Naive thymus-derived CD4-positive, alpha-beta T cell (primary cell): ENCODE measurements at regions not wholly inside any gene's neighbourhood (a gene's known extent, or its start where the extent isn't known, plus 50 kb on each side); places are given as distances from the start of the nearest gene placed in this dataset.

Experiments
- ATAC-seq: fragments of 150-1000 bp; cut with Tn5 transposase; 2 replicates; pipeline ENCODE4 v1.10.0; 2021; ENCODE audit warnings: mild to moderate bottlenecking, moderate library complexity
- CTCF ChIA-PET: fragments of 350-600 bp; sonication (Branson Sonifier 250); formaldehyde crosslinking; loops from one replicate; lab custom pipeline; 2021; ENCODE audit warnings: antibody characterized with exemption; lab: Charles Lee
- POLR2A ChIA-PET: fragments of 350-600 bp; sonication (Branson Sonifier 250); formaldehyde crosslinking; loops from one replicate; lab custom pipeline; 2021; ENCODE audit warnings: antibody characterized with exemption, inconsistent platforms; lab: Charles Lee
- DNase-seq, 9 donors: peaks; one replicate each; pipeline versions ENCODE4 v3.0.0 to v3.0.0-alpha.2; 2020 to 2022; ENCODE audit warnings: mixed read lengths in 1 of 9
- H3K27ac ChIP-seq: one replicate; pipeline ENCODE4 v1.7.0; 2013; ENCODE audit warnings: mild to moderate bottlenecking, low read depth, low read length, moderate library complexity
- H3K27me3 ChIP-seq, 2 donors: one replicate each; pipeline ENCODE4 v1.7.0; 2013; ENCODE audit warnings: low read length in 2 of 2, mild to moderate bottlenecking in 2 of 2, moderate library complexity in 2 of 2; ENCODE audit not compliant: control insufficient read depth in 2 of 2, insufficient read depth in 2 of 2
- H3K36me3 ChIP-seq, 3 experiments: 1 replicate in 2 of 3; 2 replicates in 1 of 3; pipeline ENCODE4 v1.7.0; 2013; ENCODE audit warnings: low read length in 3 of 3, mild to moderate bottlenecking in 3 of 3, moderate library complexity in 1 of 3; ENCODE audit not compliant: insufficient read depth in 3 of 3, control insufficient read depth in 2 of 3
- H3K4me1 ChIP-seq, 2 donors: one replicate each; pipeline ENCODE4 v1.7.0; 2013; ENCODE audit warnings: low read length in 2 of 2, mild to moderate bottlenecking in 2 of 2, moderate library complexity in 1 of 2; ENCODE audit not compliant: control insufficient read depth in 2 of 2, insufficient read depth in 2 of 2
- H3K4me3 ChIP-seq: 2 replicates; pipeline ENCODE4 v1.7.0; 2013; ENCODE audit warnings: mild to moderate bottlenecking, low read length
- H3K9me3 ChIP-seq, 3 experiments: 1 replicate in 2 of 3; 2 replicates in 1 of 3; pipeline ENCODE4 v1.7.0; 2013; ENCODE audit warnings: low read length in 3 of 3; ENCODE audit not compliant: control insufficient read depth in 2 of 3
- H3K27ac Mint-ChIP-seq, 9 donors: one replicate each; pipeline ENCODE4 v1.8.0; 2020 to 2022; ENCODE audit warnings: mixed read lengths in 9 of 9, mild to moderate bottlenecking in 8 of 9, moderate library complexity in 5 of 9, inconsistent platforms in 2 of 9
- H3K27me3 Mint-ChIP-seq, 5 donors: one replicate each; pipeline ENCODE4 v1.8.0; 2021 to 2022; ENCODE audit warnings: mixed read lengths in 5 of 5, mild to moderate bottlenecking in 1 of 5
- H3K36me3 Mint-ChIP-seq, 5 donors: one replicate each; pipeline ENCODE4 v1.8.0; 2020 to 2022; ENCODE audit warnings: mixed read lengths in 5 of 5, mild to moderate bottlenecking in 3 of 5, inconsistent platforms in 1 of 5
- H3K4me1 Mint-ChIP-seq, 7 donors: one replicate each; pipeline ENCODE4 v1.8.0; 2020 to 2022; ENCODE audit warnings: mixed read lengths in 7 of 7, mild to moderate bottlenecking in 3 of 7, inconsistent platforms in 1 of 7
- H3K4me3 Mint-ChIP-seq, 10 donors: one replicate each; pipeline ENCODE4 v1.8.0; 2020 to 2022; ENCODE audit warnings: mild to moderate bottlenecking in 10 of 10, mixed read lengths in 10 of 10, moderate library complexity in 6 of 10, inconsistent platforms in 2 of 10
- H3K9me3 Mint-ChIP-seq, 11 donors: one replicate each; pipeline ENCODE4 v1.8.0; 2020 to 2022; ENCODE audit warnings: mixed read lengths in 11 of 11, mild to moderate bottlenecking in 4 of 11, inconsistent platforms in 1 of 11, moderate library complexity in 1 of 11
- intact Hi-C, 2 donors: fragments of 100-400 bp; cut with micrococcal nuclease; formaldehyde crosslinking; loops; one replicate each; pipeline ENCODE4 v1.15.1; 2023

DNA sequence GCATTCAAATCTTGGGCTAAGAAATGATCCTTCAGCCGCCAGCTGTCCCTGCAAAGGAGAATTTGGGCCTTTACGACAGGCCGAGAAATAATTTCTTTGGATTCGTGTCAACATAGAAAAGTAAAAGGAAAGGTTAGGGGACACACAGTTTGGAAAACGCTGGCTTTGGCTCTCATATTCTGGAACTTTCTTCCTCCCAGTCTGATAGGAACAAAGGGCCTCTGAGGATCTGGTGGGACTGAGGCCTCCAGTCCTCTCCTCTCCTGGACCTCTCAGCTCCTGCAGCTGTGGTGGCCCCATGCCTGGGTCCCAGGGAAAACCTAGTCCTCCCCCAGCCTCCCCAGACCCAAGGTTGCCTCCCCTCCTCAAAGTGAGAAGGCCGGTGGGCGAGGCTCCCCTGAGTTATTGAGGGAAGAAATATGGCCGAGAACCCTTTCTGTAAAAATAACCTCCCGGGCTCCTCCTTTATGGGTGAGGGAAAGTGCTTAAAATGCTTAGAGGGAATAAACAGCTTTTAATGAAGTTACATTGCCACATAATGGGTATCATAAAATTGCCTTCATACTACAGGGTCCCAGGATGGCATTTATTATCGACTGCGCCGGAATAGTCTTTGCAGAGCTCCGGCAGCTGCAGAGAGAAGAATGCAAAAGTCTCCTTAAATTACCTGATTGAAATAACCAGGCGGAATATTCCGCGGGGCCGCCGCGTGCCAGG is 188.3 kb downstream of the PHETA1 start:
- CTCF ChIA-PET = no interaction called here
- peaks cover 19 to 35% (median 24%) of the 10 kb centered on the region in 5 donors for H3K27me3 Mint-ChIP-seq

DNA sequence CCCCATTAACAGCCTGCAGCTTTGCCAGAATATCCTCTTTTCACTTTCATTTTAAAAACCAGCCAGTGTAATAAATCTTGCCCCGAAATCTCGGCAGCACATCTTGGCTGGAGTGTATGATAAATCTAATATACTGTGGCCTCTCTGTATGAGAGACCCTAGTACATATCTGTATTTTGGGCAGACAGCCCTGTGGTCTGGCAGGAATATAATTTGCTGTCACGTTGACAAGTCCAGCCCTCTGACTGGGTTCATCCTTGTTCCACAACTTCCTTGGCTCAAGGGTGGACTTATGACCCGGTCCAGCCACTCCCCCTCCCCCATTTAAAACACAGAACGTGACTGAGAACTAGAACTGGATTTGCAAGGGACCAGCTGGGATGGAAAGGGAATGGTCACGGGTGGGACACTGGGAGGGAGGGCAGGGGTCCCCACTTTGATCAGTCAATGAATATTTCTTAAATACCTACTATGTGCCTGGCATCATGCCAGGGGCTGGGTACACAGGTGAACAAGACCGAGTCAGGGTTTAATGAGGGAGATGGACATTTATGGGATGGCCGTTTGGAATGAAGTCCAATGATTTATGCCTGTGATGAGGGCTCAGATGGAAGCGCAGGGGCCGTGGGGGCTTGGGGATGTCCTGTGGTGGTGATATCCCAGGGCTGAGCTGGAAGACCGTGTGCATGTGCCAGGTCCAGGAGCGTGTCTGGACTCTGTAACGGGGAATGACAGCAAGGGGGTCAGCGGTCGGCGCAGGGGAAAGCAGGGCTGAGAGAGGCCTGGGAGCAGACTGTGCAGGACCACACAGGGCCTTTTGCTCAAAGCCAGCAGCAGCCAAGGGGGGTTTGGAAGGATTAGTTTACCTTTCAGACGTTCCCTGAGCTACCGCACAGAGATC is 190.5 kb downstream of the PHETA1 start:
- Mint-ChIP-seq H3K9me3 (no peaks in the 10 kb centered on the region), H3K27me3 (peaks cover 19 to 35% (median 27%) of the 10 kb centered on the region in 5 donors), H3K4me1 (peaks cover 0 to 16% (median 6%) of the 10 kb centered on the region in 7 donors), H3K4me3 (no peak overlapping the region), H3K36me3 (no peaks in the 10 kb centered on the region), H3K27ac (no peak overlapping the region)
- no peaks in the 10 kb centered on the region for H3K36me3 ChIP-seq
- H3K9me3 ChIP-seq = no peaks in the 10 kb centered on the region
- peaks cover 0 to 5% of the 10 kb centered on the region in 2 donors for H3K27me3 ChIP-seq
- DNase-seq = no peak
- intact Hi-C loops = no loop called here
- no peak overlapping the region for H3K27ac ChIP-seq
- H3K4me1 ChIP-seq = no peaks in the 10 kb centered on the region
- H3K4me3 ChIP-seq = no peak overlapping the region
- ChIA-PET POLR2A (no interaction called here), CTCF (interaction anchor here (1.0 kb wide), 1 partner anchor 11 kb away, joined by 3 read pairs; no protein-coding TSS in a partner anchor)
- no peak for ATAC-seq

More for the DNA sequence above, 188.3 kb downstream of the PHETA1 start:
- Histone ChIP-seq H3K4me3 (no peak overlapping the region), H3K9me3 (no peaks in the 10 kb centered on the region), H3K4me1 (no peaks in the 10 kb centered on the region), H3K27ac (no peak overlapping the region), H3K36me3 (no peaks in the 10 kb centered on the region), H3K27me3 (peaks cover 0 to 5% of the 10 kb centered on the region in 2 donors)
- DNase-seq = no peak
- intact Hi-C loops = no loop called here
- no peaks in the 10 kb centered on the region for H3K9me3 Mint-ChIP-seq
- peak overlapping the region in 1 of 10 donors; percentile 35 for H3K4me3 Mint-ChIP-seq
- H3K36me3 Mint-ChIP-seq = no peaks in the 10 kb centered on the region
- POLR2A ChIA-PET = no interaction called here
- no peak overlapping the region for H3K27ac Mint-ChIP-seq
- no peak for ATAC-seq
- peaks cover 0 to 9% (median 0%) of the 10 kb centered on the region in 7 donors for H3K4me1 Mint-ChIP-seq

DNA sequence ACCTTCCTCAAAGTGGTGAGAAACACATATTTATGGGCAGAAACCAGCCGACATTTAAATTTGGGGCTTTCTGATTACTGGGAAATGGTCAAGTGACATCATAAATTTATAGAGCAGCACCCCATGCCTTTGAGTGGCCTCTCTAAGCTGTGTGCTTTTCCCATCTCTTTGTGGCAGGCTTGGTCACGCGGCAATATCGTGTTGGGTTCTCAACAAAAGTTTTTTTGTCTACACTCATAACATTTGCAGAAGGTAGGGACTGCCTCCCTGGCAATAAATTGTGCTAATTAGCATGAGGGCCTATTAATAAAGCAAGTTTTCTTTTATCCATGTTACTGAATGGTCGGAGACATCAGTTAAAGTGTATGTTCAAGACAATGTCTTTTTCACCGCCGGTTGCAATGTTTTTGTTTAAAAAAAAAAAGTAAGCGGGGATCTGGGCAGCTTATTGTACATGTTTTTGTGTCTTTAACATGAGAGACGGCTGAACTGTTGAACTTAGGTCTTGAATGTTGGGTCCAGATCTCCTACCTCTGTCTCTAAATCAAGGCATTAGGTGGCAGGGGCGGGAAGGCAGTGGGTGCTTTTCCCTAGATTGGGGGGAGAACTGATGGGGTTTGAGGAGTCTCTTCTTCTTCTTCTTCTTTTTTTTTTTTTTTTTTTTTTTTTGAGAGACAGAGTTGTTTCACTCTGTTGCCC is 193.3 kb downstream of the PHETA1 start:
- Mint-ChIP-seq H3K9me3 (no peaks in the 10 kb centered on the region), H3K36me3 (no peaks in the 10 kb centered on the region), H3K4me3 (no peak overlapping the region), H3K27ac (no peak overlapping the region), H3K27me3 (peaks cover 7 to 25% (median 21%) of the 10 kb centered on the region in 5 donors), H3K4me1 (peaks cover 0 to 16% (median 3%) of the 10 kb centered on the region in 7 donors)
- Histone ChIP-seq H3K36me3 (no peaks in the 10 kb centered on the region), H3K4me1 (no peaks in the 10 kb centered on the region), H3K9me3 (no peaks in the 10 kb centered on the region), H3K27ac (no peak overlapping the region), H3K27me3 (no peaks in the 10 kb centered on the region), H3K4me3 (no peak overlapping the region)
- intact Hi-C loops = no loop called here
- DNase-seq (no peak), ATAC-seq (no peak)
- POLR2A ChIA-PET = interaction anchor here (0.7 kb wide), 1 partner anchor 31 kb away, joined by 10 read pairs; no protein-coding TSS in a partner anchor
- CTCF ChIA-PET = interaction anchor here (3.5 kb wide), 1 partner anchor 152 kb away, joined by 10 read pairs; no protein-coding TSS in a partner anchor

DNA sequence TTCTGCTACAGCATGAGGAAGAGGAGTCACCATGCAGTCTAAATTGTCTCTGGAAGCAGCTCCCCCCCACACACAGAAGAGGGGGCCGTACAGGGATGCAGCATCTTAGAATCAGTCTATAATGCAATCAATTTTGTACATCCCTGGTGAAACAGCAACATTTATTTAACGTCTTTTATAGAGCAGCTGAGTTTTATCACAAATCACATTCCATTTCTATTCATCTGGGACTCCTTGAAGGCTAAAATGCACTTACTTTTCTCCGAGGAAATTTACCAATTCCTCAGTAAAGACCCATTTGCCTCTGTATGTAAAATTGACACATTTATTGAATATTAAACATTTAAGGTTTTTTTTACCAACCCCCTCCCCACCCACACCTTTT is 193.9 kb downstream of the PHETA1 start:
- CTCF ChIA-PET = interaction anchor here (3.5 kb wide), 1 partner anchor 151 kb away, joined by 10 read pairs; no protein-coding TSS in a partner anchor
- intact Hi-C loops = loop anchor here (1.0 kb wide), 2 partner anchors 151 to 238 kb away; no protein-coding TSS in a partner anchor
- Histone ChIP-seq H3K27ac (no peak overlapping the region), H3K4me3 (no peak overlapping the region), H3K27me3 (no peaks in the 10 kb centered on the region), H3K4me1 (no peaks in the 10 kb centered on the region), H3K36me3 (no peaks in the 10 kb centered on the region), H3K9me3 (no peaks in the 10 kb centered on the region)
- DNase-seq (no peak), ATAC-seq (no peak)
- Mint-ChIP-seq H3K4me3 (no peak overlapping the region), H3K27ac (no peak overlapping the region), H3K27me3 (peaks cover under 1 to 22% (median 17%) of the 10 kb centered on the region in 5 donors), H3K4me1 (peaks cover 0 to 13% (median 4%) of the 10 kb centered on the region in 7 donors), H3K9me3 (no peaks in the 10 kb centered on the region), H3K36me3 (no peaks in the 10 kb centered on the region)
- POLR2A ChIA-PET = interaction anchor here (0.7 kb wide), 1 partner anchor 31 kb away, joined by 10 read pairs; no protein-coding TSS in a partner anchor

DNA sequence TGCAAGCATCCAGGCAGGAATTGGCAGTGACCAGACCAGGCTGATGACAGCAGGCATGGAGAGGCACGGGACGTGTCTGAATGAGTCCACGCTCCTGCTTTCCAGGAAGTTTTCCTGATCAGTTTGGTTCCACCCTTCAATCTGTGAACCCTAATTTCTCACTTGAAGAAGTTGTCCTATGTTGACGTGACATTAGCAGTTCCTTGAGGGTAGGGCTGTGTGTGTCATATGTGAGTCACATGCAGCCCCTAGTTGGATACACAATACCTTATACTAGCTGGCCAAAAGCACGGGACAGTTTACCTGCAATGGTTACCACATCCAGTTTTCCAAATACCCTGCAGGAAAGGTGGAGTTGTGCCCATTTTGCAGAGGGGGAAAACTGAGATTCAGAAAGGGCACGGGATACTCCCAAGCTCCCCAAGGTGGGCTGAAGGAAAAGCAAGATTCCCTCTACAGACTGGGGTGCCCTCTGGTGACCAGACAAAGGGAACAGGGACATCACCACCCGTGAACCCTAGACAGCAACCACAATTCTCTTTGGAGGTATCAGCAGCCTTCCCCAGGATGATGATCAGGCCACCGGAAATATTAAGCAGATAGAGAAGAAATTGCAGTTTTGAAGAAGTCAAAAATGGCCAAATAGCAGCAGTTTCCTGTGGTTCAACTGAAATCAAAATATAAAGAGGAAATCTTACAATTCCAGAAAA is 194.5 kb downstream of the PHETA1 start:
- Mint-ChIP-seq H3K9me3 (no peaks in the 10 kb centered on the region), H3K4me1 (peaks cover 0 to 12% (median 4%) of the 10 kb centered on the region in 7 donors), H3K36me3 (no peaks in the 10 kb centered on the region), H3K4me3 (no peak overlapping the region), H3K27ac (no peak overlapping the region), H3K27me3 (peaks cover 0 to 19% (median 14%) of the 10 kb centered on the region in 5 donors)
- no peaks in the 10 kb centered on the region for H3K36me3 ChIP-seq
- ATAC-seq = no peak
- peak in 3 of 9 donors; percentile 5 to 12 (median 5) for DNase-seq
- H3K27me3 ChIP-seq = no peaks in the 10 kb centered on the region
- H3K9me3 ChIP-seq = no peaks in the 10 kb centered on the region
- ChIA-PET CTCF (interaction anchor here (3.5 kb wide), 1 partner anchor 150 kb away, joined by 10 read pairs; no protein-coding TSS in a partner anchor), POLR2A (no interaction called here)
- no peak overlapping the region for H3K27ac ChIP-seq
- H3K4me3 ChIP-seq = no peak overlapping the region
- H3K4me1 ChIP-seq = no peaks in the 10 kb centered on the region
- intact Hi-C loops = loop anchor here (1.0 kb wide), 2 partner anchors 150 to 237 kb away; no protein-coding TSS in a partner anchor
